SK-N-MC (cell line): ENCODE measurements at regions not wholly inside any gene's neighbourhood (a gene's known extent, or its start where the extent isn't known, plus 50 kb on each side); places are given as distances from the start of the nearest gene placed in this dataset.

Source experiments
- EZH2 ChIP-seq: fragments of 200-600 bp; sonication (generic); IDR thresholded peaks from one replicate; pipeline ENCODE4 v1.6.1; 2017; ENCODE audit warnings: antibody characterized with exemption
- POLR2AphosphoS5 ChIP-seq: IDR thresholded peaks from 2 replicates; pipeline ENCODE4 v1.6.1; 2012; ENCODE audit warnings: mild to moderate bottlenecking, low read depth, low read length, borderline replicate concordance

- TF ChIP-seq POLR2AphosphoS5 (no peak), EZH2 (no peak)
Measured at GRCh38 chr14:62314871-62315270, 552.7 kb downstream of the SNAPC1 start.
